ENCODE measurements at regions not wholly inside any gene's neighbourhood (a gene's known extent, or its start where the extent isn't known, plus 50 kb on each side); places are given as distances from the start of the nearest gene placed in this dataset.

GRCh38 chr15:100781061-100781960 lies 98.3 kb upstream of the ALDH1A3 start:
- no peaks in the 10 kb centered on the region for H3K79me2 ChIP-seq (ENCODE audit: control insufficient read depth in 1 of 2, insufficient read depth in 2 of 2, low read length in 2 of 2)
- no peak overlapping the region for H3K27ac ChIP-seq (ENCODE audit: low read depth, low read length)
- ChIA-PET POLR2A (ENCODE audit: partially characterized antibody) (no interaction called here), CTCF (ENCODE audit: partially characterized antibody) (no interaction called here)
- no peak overlapping the region for H3K56ac ChIP-seq (replicated peaks; ENCODE audit: insufficient read length, low read depth, low read length)
- no peak overlapping the region for H3K4me3 ChIP-seq (ENCODE audit: extremely low read depth in 1 of 4, insufficient read depth in 2 of 4, low read depth in 3 of 4, low read length in 4 of 4)
- H2BK20ac ChIP-seq (ENCODE audit: low read length): peak overlapping the region; percentile 87
- no peak overlapping the region for H2AK5ac ChIP-seq (ENCODE audit: low read depth, low read length)
- no peaks in the 10 kb centered on the region for H3K79me1 ChIP-seq (ENCODE audit: low read depth, low read length)
- H3K36me3 ChIP-seq (ENCODE audit: control insufficient read depth in 2 of 4, insufficient read depth in 4 of 4, low read length in 3 of 4): no peaks in the 10 kb centered on the region
- H3K23me2 ChIP-seq (ENCODE audit: low read depth, low read length): peaks cover 4% of the 10 kb centered on the region; the same call in 1 of the 2 replicates
- H4K8ac ChIP-seq (ENCODE audit: extremely low read depth, insufficient read depth, low read length): peak overlapping the region; percentile 15; the same call in 1 of the 2 replicates
- peaks cover 0 to 4% of the 10 kb centered on the region in 2 experiments for H4K20me1 ChIP-seq (replicated peaks in 1 of 2; ENCODE audit: control insufficient read depth in 1 of 2, insufficient read depth in 2 of 2, low read length in 2 of 2)
- FAIRE-seq: no peak
- peak overlapping the region; percentile 27; the same call in 1 of the 2 replicates for H2BK12ac ChIP-seq (ENCODE audit: low read depth, low read length)
- H2AFZ ChIP-seq (ENCODE audit: low read length): no peak overlapping the region
- H3K9me3 ChIP-seq (ENCODE audit: insufficient read depth in 2 of 2, low read depth in 1 of 2, low read length in 1 of 2): no peaks in the 10 kb centered on the region; a peak in 1 of 4 replicates
- WGBS, 2 experiments (ENCODE audit: extremely low coverage in 1 of 2, insufficient coverage in 1 of 2, insufficient read length in 1 of 2, insufficient replicate concordance in 2 of 2, low coverage in 1 of 2, low lambda C conversion rate in 2 of 2, missing lambda C conversion rate in 1 of 2): 85% methylated on average over 10 of the region's 11 CpGs; no CpG with 5 or more reads in 1 of the 2 experiments
- H3K4ac ChIP-seq (replicated peaks; ENCODE audit: insufficient read length, low read depth, low read length): peak overlapping the region; percentile 9
- peak overlapping the region; percentile 48; the same call in 1 of the 2 replicates for H3K18ac ChIP-seq (ENCODE audit: extremely low read depth, low read length)
- no peak overlapping the region for H3K23ac ChIP-seq (ENCODE audit: insufficient read length)
- H3K4me1 ChIP-seq (replicated peaks in 1 of 4; ENCODE audit: control insufficient read depth in 3 of 4, insufficient read depth in 4 of 4, low read length in 3 of 4): peaks cover 0 to 6% (median 3%) of the 10 kb centered on the region in 4 experiments; a peak in 1 of 7 replicates
- no peak overlapping the region for H3K14ac ChIP-seq (ENCODE audit: insufficient read length)
- peak overlapping the region; percentile 92 for H4K91ac ChIP-seq (replicated peaks; ENCODE audit: insufficient read length, low read length)
- H3K27me3 ChIP-seq (replicated peaks in 1 of 4; ENCODE audit: control insufficient read depth in 3 of 4, extremely low read depth in 1 of 4, insufficient read depth in 3 of 4, low read length in 3 of 4): no peaks in the 10 kb centered on the region
- H3K4me2 ChIP-seq (ENCODE audit: insufficient read depth in 1 of 2, low read depth in 2 of 2, low read length in 2 of 2): no peak overlapping the region
- H2BK15ac ChIP-seq (ENCODE audit: low read length): no peak overlapping the region
- H3K9ac ChIP-seq (replicated peaks in 1 of 4; ENCODE audit: extremely low read depth in 1 of 4, low read depth in 3 of 4, low read length in 3 of 4): no peak overlapping the region
- DNase-seq (ENCODE audit: low read depth in 1 of 2, low spot score in 2 of 2): peak in 1 of 2 experiments; percentile 41
- H2BK5ac ChIP-seq (ENCODE audit: low read depth, low read length): peak overlapping the region; percentile 71; the same call in 1 of the 2 replicates
- no peak overlapping the region for H2BK120ac ChIP-seq (replicated peaks; ENCODE audit: low read depth, low read length)
- H4K5ac ChIP-seq (ENCODE audit: insufficient read length, low read depth, low read length): no peak overlapping the region
- TF ChIP-seq GTF2F1 (IDR thresholded peaks at IDR 0.05; ENCODE audit: borderline replicate concordance, low read depth, low read length) (no peak), CTBP2 (IDR thresholded peaks at IDR 0.05; ENCODE audit: borderline replicate concordance, insufficient read depth, insufficient read length, low read length) (no peak), TBP (IDR thresholded peaks at IDR 0.05; ENCODE audit: low read depth, low read length) (no peak), RBBP5 (IDR thresholded peaks at IDR 0.05; ENCODE audit: borderline replicate concordance, low read depth, low read length) (no peak), SAP30 (IDR thresholded peaks at IDR 0.05; ENCODE audit: insufficient read depth, insufficient replicate concordance, low read length) (no peak), HDAC6 (IDR thresholded peaks at IDR 0.05; ENCODE audit: low read depth, low read length) (no peak), SIX5 (IDR thresholded peaks at IDR 0.05; ENCODE audit: low read depth, low read length) (no peak), POU5F1 (IDR thresholded peaks at IDR 0.05; ENCODE audit: low read depth, low read length) (no peak), GABPA (IDR thresholded peaks at IDR 0.05; ENCODE audit: borderline replicate concordance, insufficient read depth, low read length) (no peak), RFX5 (IDR thresholded peaks at IDR 0.05; ENCODE audit: borderline replicate concordance, low read depth, low read length) (no peak), BCL11A (IDR thresholded peaks at IDR 0.05; ENCODE audit: low read depth in 2 of 2, low read length in 2 of 2) (no peak)
- TF ChIP-seq, protein P1, sequence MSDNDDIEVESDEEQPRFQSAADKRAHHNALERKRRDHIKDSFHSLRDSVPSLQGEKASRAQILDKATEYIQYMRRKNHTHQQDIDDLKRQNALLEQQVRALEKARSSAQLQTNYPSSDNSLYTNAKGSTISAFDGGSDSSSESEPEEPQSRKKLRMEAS (IDR thresholded peaks at IDR 0.05): no peak

All from H1 (cell line).